ENCODE measurements at regions not wholly inside any gene's neighbourhood (a gene's known extent, or its start where the extent isn't known, plus 50 kb on each side); places are given as distances from the start of the nearest gene placed in this dataset.

- no peak for DNase-seq
Measured at GRCh38 chr10:60463746-60464145, 74.1 kb upstream of the ANK3 start.

GRCh38 chr10:60461688-60462087 is 72.0 kb upstream of the ANK3 start:
- DNase-seq = no peak

GRCh38 chr10:60459701-60460457 is 70.2 kb upstream of the ANK3 start:
- DNase-seq = no peak

GRCh38 chr10:60456053-60456452 is 66.4 kb upstream of the ANK3 start:
- DNase-seq = no peak

GRCh38 chr10:60454336-60454735 is 64.7 kb upstream of the ANK3 start:
- no peak for DNase-seq

GRCh38 chr10:60453036-60453435 is 63.4 kb upstream of the ANK3 start:
- DNase-seq = no peak

GRCh38 chr10:60450291-60450690 is 60.6 kb upstream of the ANK3 start:
- no peak for DNase-seq

GRCh38 chr10:60448246-60448645 is 58.6 kb upstream of the ANK3 start:
- DNase-seq = no peak

GRCh38 chr10:60446851-60447250 is 57.2 kb upstream of the ANK3 start:
- DNase-seq = no peak

GRCh38 chr10:60446070-60446833 is 56.6 kb upstream of the ANK3 start:
- DNase-seq = no peak

GRCh38 chr10:60444494-60445064 is 54.9 kb upstream of the ANK3 start:
- DNase-seq = no peak

- no peak for DNase-seq
Measured at GRCh38 chr10:60443346-60443745, 53.7 kb upstream of the ANK3 start.

GRCh38 chr10:60441515-60441914 is 51.8 kb upstream of the ANK3 start:
- no peak for DNase-seq

- DNase-seq = no peak
Measured at GRCh38 chr10:60439641-60440040, 50.0 kb upstream of the ANK3 start.

Measured in right forelimb (tissue), 1 donor.